T follicular helper cell (primary cell): ENCODE measurements at regions not wholly inside any gene's neighbourhood (a gene's known extent, or its start where the extent isn't known, plus 50 kb on each side); places are given as distances from the start of the nearest gene placed in this dataset.

Experiments
- DNase-seq: peaks from one replicate; pipeline ENCODE4 v3.0.0-alpha.2; 2020; ENCODE audit warnings: low read depth

DNA sequence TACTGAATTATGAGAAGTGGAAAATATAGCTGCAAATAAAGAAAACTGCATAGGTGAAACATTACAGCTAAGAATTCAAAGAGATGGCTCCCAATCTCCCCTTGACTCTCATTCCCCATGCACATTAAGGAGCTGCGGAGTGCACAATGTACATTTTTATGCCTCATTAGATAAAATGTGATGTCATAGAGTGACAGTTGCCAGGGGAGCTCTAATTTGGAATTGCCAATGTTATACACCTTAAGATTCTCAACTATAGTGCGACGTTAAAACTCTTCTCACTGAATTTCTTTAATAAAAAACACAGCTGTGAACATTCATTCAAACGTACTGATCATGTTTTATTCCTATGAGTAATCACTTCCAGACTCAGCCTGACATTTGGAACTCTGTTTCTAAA lies 386.9 kb upstream of the CELF2 start:
- DNase-seq = no peak

- no peak for DNase-seq
Measured at GRCh38 chr10:10642189-10642588, 375.5 kb upstream of the CELF2 start.

- no peak for DNase-seq
Measured at GRCh38 chr10:10642751-10643150, 374.9 kb upstream of the CELF2 start.

- DNase-seq = no peak
Measured at GRCh38 chr10:10644008-10644646, 373.5 kb upstream of the CELF2 start.

GRCh38 chr10:10644676-10645385 lies 372.8 kb upstream of the CELF2 start:
- no peak for DNase-seq

- DNase-seq = no peak
Measured at GRCh38 chr10:10647331-10647730, 370.3 kb upstream of the CELF2 start.

DNA sequence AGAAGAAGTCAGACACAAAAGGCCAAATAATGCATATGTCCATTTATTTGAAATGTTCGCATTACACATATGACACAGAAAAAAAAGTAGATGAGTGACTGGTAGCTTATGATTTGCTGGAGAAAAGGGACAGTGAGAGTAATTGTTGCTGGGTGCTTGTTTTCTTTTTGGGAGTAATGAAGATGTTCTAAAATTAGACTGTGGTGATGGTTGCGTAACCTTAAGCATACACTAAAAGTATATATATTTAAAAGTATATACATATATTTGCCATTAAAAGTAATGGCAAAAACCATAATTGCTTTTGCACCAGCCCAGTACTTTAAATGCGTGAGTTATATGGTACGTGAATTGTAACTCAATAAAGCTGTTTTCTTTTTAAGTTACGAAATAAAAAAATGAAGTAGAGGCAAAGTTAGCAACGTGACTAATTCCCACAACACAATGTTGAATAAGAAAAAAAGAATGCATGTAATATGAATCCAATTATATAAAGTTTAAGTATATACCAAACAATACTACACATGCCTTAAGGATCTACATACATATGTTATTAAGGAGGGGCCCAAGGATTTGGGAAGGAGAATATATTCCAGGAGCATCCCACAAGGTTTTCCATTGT lies 360.4 kb upstream of the CELF2 start:
- DNase-seq = no peak

DNA sequence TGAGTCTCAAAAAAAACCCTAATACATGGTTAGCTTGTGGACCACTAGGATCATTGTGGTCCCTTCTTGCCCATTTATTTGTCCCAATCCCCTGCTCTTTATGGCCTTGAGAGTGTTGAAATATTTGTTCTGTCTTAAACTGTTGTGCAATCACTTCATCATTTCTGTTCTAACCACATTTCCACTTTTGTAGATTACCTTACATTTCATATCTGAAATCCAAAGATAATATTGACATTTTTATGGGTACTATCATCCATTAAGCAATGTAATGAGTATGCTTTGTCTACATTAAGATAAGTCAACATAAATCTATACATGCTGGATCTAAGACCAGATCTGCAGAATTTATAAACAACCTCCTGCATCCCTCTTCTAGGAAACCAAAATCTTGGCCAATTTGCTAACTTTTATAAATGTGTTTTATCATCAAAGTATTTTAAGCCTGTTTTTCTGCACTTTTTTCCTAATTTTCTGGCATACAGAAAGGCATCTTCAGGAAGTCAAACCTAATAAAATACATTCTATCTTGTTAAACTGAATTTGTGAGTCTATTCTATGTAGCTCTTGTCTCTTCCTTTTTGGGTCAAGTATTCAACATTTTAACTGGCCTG lies 359.4 kb upstream of the CELF2 start:
- no peak for DNase-seq

- no peak for DNase-seq
Measured at GRCh38 chr10:10660054-10660453, 357.6 kb upstream of the CELF2 start.

DNA sequence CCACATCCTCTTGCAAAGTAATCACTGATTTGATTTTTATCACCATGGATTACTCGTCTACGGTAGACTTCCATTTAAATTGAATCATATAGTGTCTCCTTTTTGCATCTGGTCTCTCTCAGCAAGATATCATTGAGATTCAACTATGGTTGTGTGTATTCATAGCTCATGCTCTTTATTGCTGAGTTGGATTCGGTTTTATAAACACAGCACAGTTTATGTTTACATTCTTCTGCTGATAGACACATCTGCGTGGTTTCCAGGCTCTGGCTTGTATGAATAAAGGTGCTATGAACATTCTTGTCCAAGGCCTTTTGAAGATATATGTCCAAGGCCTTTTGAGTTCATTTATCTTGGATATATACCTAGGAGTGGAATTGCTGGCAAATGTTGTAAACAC lies 356.5 kb upstream of the CELF2 start:
- no peak for DNase-seq

GRCh38 chr10:10662716-10663408 lies 354.8 kb upstream of the CELF2 start:
- no peak for DNase-seq

GRCh38 chr10:10663622-10664021 lies 354.1 kb upstream of the CELF2 start:
- DNase-seq = no peak

DNA sequence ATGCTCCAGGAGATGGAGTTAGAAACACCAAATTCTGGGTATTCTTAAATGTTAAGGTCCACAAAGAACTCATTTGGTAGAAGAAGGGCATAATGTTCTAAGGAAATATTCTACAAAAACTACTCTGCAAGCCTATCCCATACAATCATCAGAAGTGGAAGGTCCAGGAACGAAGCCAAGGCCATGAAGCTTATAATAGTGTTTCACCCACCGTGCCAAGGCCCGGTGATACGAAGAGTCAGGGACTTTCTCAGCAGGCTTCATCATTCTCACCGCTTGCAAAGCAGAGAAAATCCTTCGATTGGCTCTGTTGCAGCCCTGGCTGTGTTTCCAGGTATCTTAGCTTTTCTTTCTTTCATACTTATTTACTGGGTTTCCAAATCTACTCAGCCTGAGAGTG lies 351.9 kb upstream of the CELF2 start:
- DNase-seq = no peak

DNA sequence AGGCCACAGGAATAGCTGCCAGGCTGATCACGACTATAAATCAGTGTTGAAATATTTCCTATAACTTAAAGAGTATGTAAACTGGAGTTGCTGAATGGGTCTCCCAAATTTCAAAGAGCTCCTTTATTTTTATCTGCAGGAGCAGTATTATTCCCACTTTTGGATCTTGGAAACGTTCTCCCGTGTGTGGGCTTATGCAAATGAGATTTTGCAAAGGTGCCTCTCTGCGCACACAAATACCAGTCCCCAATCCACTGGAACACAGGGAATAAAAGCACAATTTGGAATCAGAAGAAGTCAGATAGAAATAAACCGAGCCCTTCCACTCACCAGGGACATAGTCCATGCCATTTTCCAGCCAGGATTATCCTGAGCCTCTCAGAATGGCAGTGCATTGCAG lies 350.2 kb upstream of the CELF2 start:
- DNase-seq = no peak

- no peak for DNase-seq
Measured at GRCh38 chr10:10676972-10677371, 340.7 kb upstream of the CELF2 start.

- no peak for DNase-seq
Measured at GRCh38 chr10:10677479-10677878, 340.2 kb upstream of the CELF2 start.

DNA sequence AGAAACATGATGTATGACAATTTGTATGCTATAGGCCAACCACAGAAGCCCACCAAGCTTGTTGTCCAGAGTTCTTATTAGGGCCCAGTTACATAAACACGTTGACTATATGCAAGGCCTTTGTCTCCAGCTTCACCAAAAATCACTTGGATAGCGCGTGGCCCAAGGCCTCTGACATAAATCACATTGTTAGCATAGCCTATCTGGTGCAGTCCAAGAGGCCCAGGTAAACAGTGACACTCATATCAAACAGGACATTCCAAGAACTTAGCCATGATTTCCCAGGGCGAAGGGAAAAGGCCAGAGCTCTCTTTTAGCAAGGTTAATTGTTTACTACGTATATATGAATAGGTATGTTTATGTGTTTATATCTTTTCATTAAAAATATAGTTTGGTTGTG lies 337.2 kb upstream of the CELF2 start:
- DNase-seq = no peak

GRCh38 chr10:10684972-10685371 lies 332.7 kb upstream of the CELF2 start:
- DNase-seq = no peak

GRCh38 chr10:10685566-10685965 lies 332.1 kb upstream of the CELF2 start:
- no peak for DNase-seq

- DNase-seq = no peak
Measured at GRCh38 chr10:10687751-10688150, 329.9 kb upstream of the CELF2 start.

DNA sequence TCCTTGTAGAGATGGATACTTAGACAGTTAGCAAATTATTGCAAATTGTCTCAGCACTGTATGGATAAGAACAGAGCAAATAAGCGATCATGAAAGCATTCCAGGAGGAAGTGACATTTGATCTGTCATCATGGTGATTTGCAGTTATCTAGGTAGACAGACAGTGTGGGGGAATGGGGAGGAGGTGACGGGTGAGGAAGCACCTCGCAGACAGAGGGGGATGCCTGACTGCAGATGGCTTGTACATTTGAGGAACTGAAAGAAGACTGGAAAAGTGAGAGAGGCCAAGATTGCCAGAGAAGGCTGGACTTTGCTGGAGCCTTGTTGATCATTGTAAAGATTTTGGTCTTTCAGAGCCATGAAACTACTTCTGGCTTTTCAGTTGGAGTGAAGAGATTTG lies 318.2 kb upstream of the CELF2 start:
- no peak for DNase-seq

DNA sequence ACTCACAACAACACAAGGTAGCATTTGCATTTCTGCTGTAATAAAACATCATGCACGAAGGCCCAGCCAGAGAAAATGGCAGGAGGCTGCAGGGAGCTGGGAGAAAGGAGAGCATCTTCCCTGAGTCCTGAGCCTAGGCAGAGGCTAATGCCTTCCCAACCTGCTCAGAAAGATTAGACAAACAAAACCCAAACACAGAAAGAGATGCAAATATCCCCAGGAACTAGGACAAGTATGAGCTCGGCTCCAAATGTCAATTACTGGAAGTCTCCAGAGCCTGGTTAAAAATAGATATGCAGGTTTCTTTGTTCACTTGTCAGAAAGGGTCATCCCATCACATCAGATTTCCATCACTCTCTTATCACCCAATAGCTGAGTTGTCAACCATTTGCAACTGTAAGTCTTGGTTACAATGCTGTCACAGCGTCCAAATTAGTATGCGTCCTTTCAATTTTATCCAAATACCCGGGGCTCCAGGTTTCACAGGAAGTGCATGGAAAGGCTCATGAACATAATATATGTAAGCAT lies 316.5 kb upstream of the CELF2 start:
- DNase-seq = no peak
